Tibial artery (tissue), 4 donors: ENCODE measurements at regions not wholly inside any gene's neighbourhood (a gene's known extent, or its start where the extent isn't known, plus 50 kb on each side); places are given as distances from the start of the nearest gene placed in this dataset.

ENCODE experiments used
- DNase-seq, 2 donors: peaks; one replicate each; pipeline ENCODE4 v3.0.0-alpha.2; 2019
- H3K27ac ChIP-seq, 2 donors: fragments of 200-600 bp; sonication (generic) in 1 of 2; 1 replicate in 1 of 2; 2 replicates in 1 of 2; pipeline ENCODE4 v1.5.1; 2018 to 2019; ENCODE audit warnings: mild to moderate bottlenecking in 1 of 2
- H3K27me3 ChIP-seq, 2 donors: fragments of 200-600 bp; sonication (generic) in 1 of 2; one replicate each; pipeline versions ENCODE4 v1.5.1 to v1.6.0; 2016 to 2019
- H3K36me3 ChIP-seq, 3 donors: fragments of 200-600 bp; sonication (generic) in 2 of 3; one replicate each; pipeline ENCODE4 v1.5.1; 2016 to 2019; ENCODE audit warnings: mild to moderate bottlenecking in 2 of 3
- H3K4me1 ChIP-seq, 4 donors: fragments of 200-600 bp; sonication (generic) in 2 of 4; 1 replicate in 3 of 4; 2 replicates in 1 of 4; pipeline ENCODE4 v1.5.1; 2016 to 2019
- H3K4me3 ChIP-seq, 2 donors: fragments of 200-600 bp; sonication (generic) in 1 of 2; 1 replicate in 1 of 2; 2 replicates in 1 of 2; pipeline ENCODE4 v1.5.1; 2018 to 2019; ENCODE audit warnings: mild to moderate bottlenecking in 2 of 2
- H3K9me3 ChIP-seq, 3 donors: fragments of 200-600 bp; sonication (generic) in 1 of 3; one replicate each; pipeline ENCODE4 v1.5.1; 2016 to 2019
- intact Hi-C: fragments of 100-400 bp; cut with DNase I; formaldehyde crosslinking; loops from one replicate; pipeline ENCODE4 v1.15.0; 2023; ENCODE audit warnings: low total_unique reads
- TF ChIP-seq, protein P1 (sequence below), 2 experiments: fragments of 200-600 bp in 1 of 2; fragments of 450-650 bp in 1 of 2; IDR thresholded peaks; one replicate each; pipeline ENCODE4 v1.5.1; 2017 to 2019; ENCODE audit warnings: antibody characterized with exemption in 2 of 2, mild to moderate bottlenecking in 1 of 2, moderate library complexity in 1 of 2

GRCh38 chr3:148234536-148234935 lies 463.2 kb upstream of the AGTR1 start:
- Histone ChIP-seq H3K27ac (no peak overlapping the region), H3K4me1 (no peaks in the 10 kb centered on the region), H3K36me3 (no peaks in the 10 kb centered on the region), H3K27me3 (no peaks in the 10 kb centered on the region), H3K9me3 (no peaks in the 10 kb centered on the region), H3K4me3 (no peak overlapping the region)
- TF ChIP-seq, protein P1, sequence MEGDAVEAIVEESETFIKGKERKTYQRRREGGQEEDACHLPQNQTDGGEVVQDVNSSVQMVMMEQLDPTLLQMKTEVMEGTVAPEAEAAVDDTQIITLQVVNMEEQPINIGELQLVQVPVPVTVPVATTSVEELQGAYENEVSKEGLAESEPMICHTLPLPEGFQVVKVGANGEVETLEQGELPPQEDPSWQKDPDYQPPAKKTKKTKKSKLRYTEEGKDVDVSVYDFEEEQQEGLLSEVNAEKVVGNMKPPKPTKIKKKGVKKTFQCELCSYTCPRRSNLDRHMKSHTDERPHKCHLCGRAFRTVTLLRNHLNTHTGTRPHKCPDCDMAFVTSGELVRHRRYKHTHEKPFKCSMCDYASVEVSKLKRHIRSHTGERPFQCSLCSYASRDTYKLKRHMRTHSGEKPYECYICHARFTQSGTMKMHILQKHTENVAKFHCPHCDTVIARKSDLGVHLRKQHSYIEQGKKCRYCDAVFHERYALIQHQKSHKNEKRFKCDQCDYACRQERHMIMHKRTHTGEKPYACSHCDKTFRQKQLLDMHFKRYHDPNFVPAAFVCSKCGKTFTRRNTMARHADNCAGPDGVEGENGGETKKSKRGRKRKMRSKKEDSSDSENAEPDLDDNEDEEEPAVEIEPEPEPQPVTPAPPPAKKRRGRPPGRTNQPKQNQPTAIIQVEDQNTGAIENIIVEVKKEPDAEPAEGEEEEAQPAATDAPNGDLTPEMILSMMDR (IDR thresholded peaks at IDR 0.05) = no peak
- intact Hi-C loops = no loop called here
- no peak for DNase-seq

GRCh38 chr3:148235566-148235965 lies 462.1 kb upstream of the AGTR1 start:
- H3K27me3 ChIP-seq = no peaks in the 10 kb centered on the region
- no peak for DNase-seq
- intact Hi-C loops = no loop called here
- H3K4me1 ChIP-seq = no peaks in the 10 kb centered on the region
- no peak overlapping the region for H3K4me3 ChIP-seq
- TF ChIP-seq, protein P1 (IDR thresholded peaks at IDR 0.05) = no peak
- H3K36me3 ChIP-seq = no peaks in the 10 kb centered on the region
- no peaks in the 10 kb centered on the region for H3K9me3 ChIP-seq
- no peak overlapping the region for H3K27ac ChIP-seq

GRCh38 chr3:148238421-148238821 lies 459.3 kb upstream of the AGTR1 start:
- Histone ChIP-seq H3K9me3 (no peaks in the 10 kb centered on the region), H3K36me3 (no peaks in the 10 kb centered on the region), H3K4me1 (no peaks in the 10 kb centered on the region), H3K27ac (no peak overlapping the region), H3K27me3 (no peaks in the 10 kb centered on the region), H3K4me3 (no peak overlapping the region)
- intact Hi-C loops = no loop called here
- no peak for DNase-seq
- TF ChIP-seq, protein P1 (IDR thresholded peaks at IDR 0.05) = no peak

- Histone ChIP-seq H3K36me3 (no peaks in the 10 kb centered on the region), H3K27me3 (no peaks in the 10 kb centered on the region), H3K27ac (no peak overlapping the region), H3K9me3 (no peaks in the 10 kb centered on the region), H3K4me1 (no peaks in the 10 kb centered on the region), H3K4me3 (no peak overlapping the region)
- intact Hi-C loops = no loop called here
- DNase-seq = no peak
- TF ChIP-seq, protein P1 (IDR thresholded peaks at IDR 0.05) = no peak
These were observed 457.4 kb upstream of the AGTR1 start for GRCh38 chr3:148240351-148240750.

DNA sequence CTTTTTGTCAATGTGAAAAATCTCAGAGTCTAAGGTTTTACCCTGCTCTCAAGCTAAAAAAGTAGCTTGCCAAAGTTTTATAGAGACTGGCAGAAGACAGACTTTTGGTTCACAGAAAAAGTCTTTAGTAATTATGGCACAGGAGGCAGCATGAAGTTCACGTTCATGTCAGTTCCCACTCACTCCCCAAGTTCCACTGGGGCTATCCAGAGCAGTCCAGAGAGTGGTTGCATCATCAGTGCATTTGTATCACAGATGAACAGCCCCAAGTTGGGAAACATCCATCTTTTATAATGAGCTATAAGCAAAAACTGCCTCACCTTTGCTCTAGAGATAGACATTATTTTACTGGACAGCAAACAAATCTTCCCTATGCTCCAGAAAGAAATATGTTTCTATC lies 454.1 kb upstream of the AGTR1 start:
- Histone ChIP-seq H3K27me3 (no peaks in the 10 kb centered on the region), H3K36me3 (no peaks in the 10 kb centered on the region), H3K27ac (no peak overlapping the region), H3K4me1 (no peaks in the 10 kb centered on the region), H3K4me3 (no peak overlapping the region), H3K9me3 (no peaks in the 10 kb centered on the region)
- TF ChIP-seq, protein P1 (IDR thresholded peaks at IDR 0.05) = no peak
- DNase-seq = no peak
- intact Hi-C loops = no loop called here

GRCh38 chr3:148246291-148246923 lies 451.3 kb upstream of the AGTR1 start:
- no peaks in the 10 kb centered on the region for H3K9me3 ChIP-seq
- H3K27me3 ChIP-seq = no peaks in the 10 kb centered on the region
- intact Hi-C loops = no loop called here
- no peaks in the 10 kb centered on the region for H3K36me3 ChIP-seq
- no peak overlapping the region for H3K27ac ChIP-seq
- no peak overlapping the region for H3K4me3 ChIP-seq
- no peaks in the 10 kb centered on the region for H3K4me1 ChIP-seq
- TF ChIP-seq, protein P1 (IDR thresholded peaks at IDR 0.05) = no peak
- no peak for DNase-seq
